ENCODE measurements at regions not wholly inside any gene's neighbourhood (a gene's known extent, or its start where the extent isn't known, plus 50 kb on each side); places are given as distances from the start of the nearest gene placed in this dataset.

- DNase-seq (ENCODE audit: low read depth in 2 of 3, low spot score in 2 of 3): no peak
Measured at GRCh38 chr22:49026494-49027367, 800.9 kb downstream of the BRD1 start.

- DNase-seq (ENCODE audit: low read depth in 2 of 3, low spot score in 2 of 3): no peak
Measured at GRCh38 chr22:49025791-49026493, 801.7 kb downstream of the BRD1 start.

- DNase-seq (ENCODE audit: low read depth in 2 of 3, low spot score in 2 of 3): no peak
Measured at GRCh38 chr22:49024775-49025440, 802.8 kb downstream of the BRD1 start.

- no peak for DNase-seq (ENCODE audit: low read depth in 2 of 3, low spot score in 2 of 3)
Measured at GRCh38 chr22:49023879-49024774, 803.5 kb downstream of the BRD1 start.

GRCh38 chr22:49023161-49023878, 804.4 kb downstream of the BRD1 start:
- no peak for DNase-seq (ENCODE audit: low read depth in 2 of 3, low spot score in 2 of 3)

GRCh38 chr22:49022816-49023160, 804.9 kb downstream of the BRD1 start:
- no peak for DNase-seq (ENCODE audit: low read depth in 2 of 3, low spot score in 2 of 3)

- no peak for DNase-seq (ENCODE audit: low read depth in 2 of 3, low spot score in 2 of 3)
Measured at GRCh38 chr22:49021926-49022815, 805.5 kb downstream of the BRD1 start.

GRCh38 chr22:49021131-49021925, 806.3 kb downstream of the BRD1 start:
- no peak for DNase-seq (ENCODE audit: low read depth in 2 of 3, low spot score in 2 of 3)

- no peak for DNase-seq (ENCODE audit: low read depth in 2 of 3, low spot score in 2 of 3)
Measured at GRCh38 chr22:49019737-49020713, 807.6 kb downstream of the BRD1 start.

- DNase-seq (ENCODE audit: low read depth in 2 of 3, low spot score in 2 of 3): no peak
Measured at GRCh38 chr22:49018601-49019000, 809.1 kb downstream of the BRD1 start.

- DNase-seq (ENCODE audit: low read depth in 2 of 3, low spot score in 2 of 3): no peak
Measured at GRCh38 chr22:49017482-49018329, 810.0 kb downstream of the BRD1 start.

GRCh38 chr22:49016909-49017481, 810.7 kb downstream of the BRD1 start:
- DNase-seq (ENCODE audit: low read depth in 2 of 3, low spot score in 2 of 3): no peak

GRCh38 chr22:49015993-49016908, 811.4 kb downstream of the BRD1 start:
- DNase-seq (ENCODE audit: low read depth in 2 of 3, low spot score in 2 of 3): no peak

GRCh38 chr22:49015459-49015858, 812.2 kb downstream of the BRD1 start:
- no peak for DNase-seq (ENCODE audit: low read depth in 2 of 3, low spot score in 2 of 3)

All from activated CD8-positive, alpha-beta memory T cell treated with anti-CD3 and anti-CD28 coated beads for 48 hours (primary cell).